ENCODE measurements at regions not wholly inside any gene's neighbourhood (a gene's known extent, or its start where the extent isn't known, plus 50 kb on each side); places are given as distances from the start of the nearest gene placed in this dataset.

DNA sequence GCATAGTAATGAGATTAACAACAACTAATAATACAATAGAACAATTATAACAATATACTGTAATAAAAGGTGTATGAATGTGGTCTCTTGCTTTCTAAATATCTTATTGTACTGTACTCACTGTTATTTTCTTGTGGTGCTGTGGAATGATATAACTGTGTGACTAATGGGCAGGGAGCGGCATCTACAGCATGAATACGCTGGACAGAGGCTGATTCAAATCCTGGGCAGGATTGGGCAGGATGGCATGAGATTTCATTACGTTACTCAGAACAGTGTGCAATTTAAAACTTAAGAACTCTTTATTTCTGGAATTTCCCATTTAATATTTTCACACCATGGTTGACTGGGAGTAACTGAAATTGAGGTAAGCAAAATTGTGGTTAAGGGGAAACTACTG, 1239.8 kb upstream of the GOT2 start:
- intact Hi-C loops (cut with DNase I; ENCODE audit: low total_unique reads), result no loop called here
- no peak for TF ChIP-seq POLR2A (IDR thresholded peaks at IDR 0.05)
- TF ChIP-seq, protein P1, sequence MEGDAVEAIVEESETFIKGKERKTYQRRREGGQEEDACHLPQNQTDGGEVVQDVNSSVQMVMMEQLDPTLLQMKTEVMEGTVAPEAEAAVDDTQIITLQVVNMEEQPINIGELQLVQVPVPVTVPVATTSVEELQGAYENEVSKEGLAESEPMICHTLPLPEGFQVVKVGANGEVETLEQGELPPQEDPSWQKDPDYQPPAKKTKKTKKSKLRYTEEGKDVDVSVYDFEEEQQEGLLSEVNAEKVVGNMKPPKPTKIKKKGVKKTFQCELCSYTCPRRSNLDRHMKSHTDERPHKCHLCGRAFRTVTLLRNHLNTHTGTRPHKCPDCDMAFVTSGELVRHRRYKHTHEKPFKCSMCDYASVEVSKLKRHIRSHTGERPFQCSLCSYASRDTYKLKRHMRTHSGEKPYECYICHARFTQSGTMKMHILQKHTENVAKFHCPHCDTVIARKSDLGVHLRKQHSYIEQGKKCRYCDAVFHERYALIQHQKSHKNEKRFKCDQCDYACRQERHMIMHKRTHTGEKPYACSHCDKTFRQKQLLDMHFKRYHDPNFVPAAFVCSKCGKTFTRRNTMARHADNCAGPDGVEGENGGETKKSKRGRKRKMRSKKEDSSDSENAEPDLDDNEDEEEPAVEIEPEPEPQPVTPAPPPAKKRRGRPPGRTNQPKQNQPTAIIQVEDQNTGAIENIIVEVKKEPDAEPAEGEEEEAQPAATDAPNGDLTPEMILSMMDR (IDR thresholded peaks at IDR 0.05), result no peak
- 92 to 95% methylated on average over 3 of the region's 3 CpGs for WGBS, 2 donors

DNA sequence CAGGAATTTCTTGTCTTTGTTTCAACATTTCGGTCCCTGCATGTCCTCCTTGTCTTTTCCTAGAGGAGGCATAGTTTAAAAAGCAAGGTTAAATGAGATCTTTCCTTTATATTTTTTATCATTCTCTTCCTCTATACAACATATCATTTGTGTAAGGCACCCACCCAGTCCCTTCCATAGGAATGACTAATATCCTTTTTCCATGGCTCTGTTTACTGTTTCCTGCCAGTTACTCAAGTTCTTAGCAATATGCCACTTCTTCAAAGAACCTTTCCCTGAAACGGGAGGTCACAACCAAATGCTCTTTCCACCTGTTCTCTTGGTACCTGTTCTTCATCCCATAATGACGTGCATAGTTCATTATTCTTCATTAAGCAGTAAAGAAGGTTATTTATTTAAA, 1237.1 kb upstream of the GOT2 start:
- H3K9me3 ChIP-seq, result no peaks in the 10 kb centered on the region
- 80 to 84% methylated on average over 3 of the region's 3 CpGs for WGBS, 2 donors
- H3K27ac ChIP-seq, result no peak overlapping the region
- TF ChIP-seq, protein P1 (IDR thresholded peaks at IDR 0.05), result no peak
- TF ChIP-seq POLR2A (IDR thresholded peaks at IDR 0.05), result no peak
- no peak overlapping the region for H3K4me3 ChIP-seq
- H3K36me3 ChIP-seq (ENCODE audit: low read depth, missing control alignments), result no peaks in the 10 kb centered on the region
- intact Hi-C loops (cut with DNase I; ENCODE audit: low total_unique reads), result no loop called here
- H3K27me3 ChIP-seq, result no peaks in the 10 kb centered on the region
- DNase-seq, result no peak
- no peaks in the 10 kb centered on the region for H3K4me1 ChIP-seq

More for the DNA sequence above, 1239.8 kb upstream of the GOT2 start:
- Histone ChIP-seq H3K27me3 (no peaks in the 10 kb centered on the region), H3K9me3 (no peaks in the 10 kb centered on the region), H3K4me1 (no peaks in the 10 kb centered on the region), H3K36me3 (ENCODE audit: low read depth, missing control alignments) (no peaks in the 10 kb centered on the region), H3K27ac (no peak overlapping the region), H3K4me3 (no peak overlapping the region)
- no peak for DNase-seq

DNA sequence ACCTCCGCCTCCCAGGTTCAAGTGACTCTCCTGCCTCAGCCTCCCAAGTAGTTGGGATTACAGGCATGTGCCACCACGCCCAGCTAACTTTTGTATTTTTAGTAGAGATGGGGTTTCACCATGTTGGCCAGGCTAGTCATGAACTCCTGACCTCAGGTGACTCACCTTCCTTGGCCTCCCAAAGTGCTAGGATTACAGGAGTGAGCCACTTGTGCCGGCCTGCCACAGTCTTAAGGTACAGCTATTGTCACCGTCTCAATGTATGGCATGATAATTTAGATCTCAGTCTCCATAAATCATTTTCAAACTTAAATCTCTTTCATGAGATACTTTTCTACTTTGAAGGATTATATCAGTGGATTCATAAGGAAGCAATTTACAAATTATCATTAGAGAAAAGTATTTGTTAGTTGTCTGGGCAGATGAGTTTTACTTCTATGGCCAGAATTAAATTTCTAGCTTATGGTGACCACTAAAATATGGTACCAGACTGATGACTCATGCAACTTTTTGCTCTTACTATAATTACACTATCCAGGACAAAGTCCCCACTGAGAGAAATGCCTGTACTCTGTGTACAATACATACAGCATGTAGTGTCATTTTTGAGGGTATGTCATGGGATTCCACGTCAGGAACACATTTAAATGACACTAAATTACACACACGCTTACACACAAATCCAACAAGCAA, 1230.3 kb upstream of the GOT2 start:
- intact Hi-C loops (cut with DNase I; ENCODE audit: low total_unique reads), result no loop called here
- no peak for TF ChIP-seq POLR2A (IDR thresholded peaks at IDR 0.05)
- TF ChIP-seq, protein P1 (IDR thresholded peaks at IDR 0.05), result no peak
- no peaks in the 10 kb centered on the region for H3K27me3 ChIP-seq
- no peaks in the 10 kb centered on the region for H3K36me3 ChIP-seq (ENCODE audit: low read depth, missing control alignments)
- H3K4me3 ChIP-seq, result no peak overlapping the region
- H3K27ac ChIP-seq, result no peak overlapping the region
- DNase-seq, result no peak
- no peaks in the 10 kb centered on the region for H3K9me3 ChIP-seq
- 92 to 94% methylated on average over 6 of the region's 6 CpGs for WGBS, 2 donors
- no peaks in the 10 kb centered on the region for H3K4me1 ChIP-seq

DNA sequence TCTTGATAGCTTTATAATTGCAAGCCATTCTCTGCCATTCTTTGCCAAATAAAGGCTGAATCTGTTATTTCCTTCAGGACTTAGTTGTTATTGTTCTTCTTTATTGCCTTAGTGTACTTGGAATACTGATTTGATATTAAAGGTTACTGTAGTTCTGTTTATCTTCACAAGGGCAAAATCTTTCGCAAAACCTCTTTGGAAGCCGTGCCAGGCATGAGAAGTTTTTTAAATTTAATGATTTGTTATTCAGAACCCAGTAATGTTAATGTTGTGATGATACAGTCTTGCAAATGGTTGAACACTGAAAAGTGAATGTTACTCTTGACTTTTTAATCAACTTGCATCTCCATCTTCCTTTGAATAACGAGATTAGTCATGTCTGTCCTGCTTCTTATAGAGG, 1225.2 kb upstream of the GOT2 start:
- WGBS, 2 donors, result 68 to 76% methylated on average over 3 of the region's 3 CpGs
- intact Hi-C loops (cut with DNase I; ENCODE audit: low total_unique reads), result no loop called here

More for the DNA sequence above, 1225.2 kb upstream of the GOT2 start:
- H3K4me3 ChIP-seq, result no peak overlapping the region
- no peak for TF ChIP-seq POLR2A (IDR thresholded peaks at IDR 0.05)
- TF ChIP-seq, protein P1 (IDR thresholded peaks at IDR 0.05), result no peak
- no peak overlapping the region for H3K27ac ChIP-seq
- no peak for DNase-seq
- no peaks in the 10 kb centered on the region for H3K9me3 ChIP-seq
- H3K4me1 ChIP-seq, result no peaks in the 10 kb centered on the region
- H3K27me3 ChIP-seq, result no peaks in the 10 kb centered on the region
- no peaks in the 10 kb centered on the region for H3K36me3 ChIP-seq (ENCODE audit: low read depth, missing control alignments)

Data from testis (tissue), 2 donors.